ENCODE measurements at regions not wholly inside any gene's neighbourhood (a gene's known extent, or its start where the extent isn't known, plus 50 kb on each side); places are given as distances from the start of the nearest gene placed in this dataset.

- TF ChIP-seq PBX2 (CRISPR knock-in tag; IDR thresholded peaks at IDR 0.05; ENCODE audit: low read depth) (no peak), PBX2 (tag; conservative IDR thresholded peaks at IDR 0.05; ENCODE audit: low read depth) (no peak), ZNF444 (CRISPR knock-in tag; IDR thresholded peaks at IDR 0.05) (no peak), RREB1 (CRISPR knock-in tag; IDR thresholded peaks at IDR 0.05) (no peak), RUNX1 (IDR thresholded peaks at IDR 0.05; ENCODE audit: low read depth) (no peak), YBX1 (IDR thresholded peaks at IDR 0.05) (no peak), HMGXB4 (CRISPR knock-in tag; IDR thresholded peaks at IDR 0.05) (no peak), RBM25 (IDR thresholded peaks at IDR 0.05; ENCODE audit: low read depth, low read length, severe bottlenecking) (no peak), E4F1 (CRISPR knock-in tag; IDR thresholded peaks at IDR 0.05; ENCODE audit: borderline replicate concordance) (no peak), CEBPZ (IDR thresholded peaks at IDR 0.05; ENCODE audit: borderline replicate concordance, low read depth, low read length) (no peak), NFATC3 (IDR thresholded peaks at IDR 0.05) (no peak)
Observed at GRCh38 chr20:59437601-59438031, 137.2 kb downstream of the EDN3 start (continued).

Measured in K562 (cell line).